Ovary (tissue), 3 donors: ENCODE measurements at regions not wholly inside any gene's neighbourhood (a gene's known extent, or its start where the extent isn't known, plus 50 kb on each side); places are given as distances from the start of the nearest gene placed in this dataset.

Source experiments
- EP300 ChIP-seq: sonication (generic); formaldehyde crosslinking; IDR thresholded peaks from one replicate; pipeline ENCODE4 v1.6.1; 2017; ENCODE audit warnings: antibody characterized with exemption
- POLR2A ChIP-seq: fragments of 450-650 bp; IDR thresholded peaks from one replicate; pipeline ENCODE4 v1.6.1; 2017; ENCODE audit warnings: antibody characterized with exemption, mild to moderate bottlenecking, moderate library complexity
- TF ChIP-seq, protein P1 (sequence below), 3 donors: fragments of 450-650 bp in 2 of 3; fragments of 200-600 bp in 1 of 3; IDR thresholded peaks; one replicate each; pipeline versions ENCODE4 v1.5.1 to v1.8.0; 2016 to 2022; ENCODE audit warnings: antibody characterized with exemption in 3 of 3, mild to moderate bottlenecking in 1 of 3
- donor health status: DM: no; HTN: no; CAD: no.

DNA sequence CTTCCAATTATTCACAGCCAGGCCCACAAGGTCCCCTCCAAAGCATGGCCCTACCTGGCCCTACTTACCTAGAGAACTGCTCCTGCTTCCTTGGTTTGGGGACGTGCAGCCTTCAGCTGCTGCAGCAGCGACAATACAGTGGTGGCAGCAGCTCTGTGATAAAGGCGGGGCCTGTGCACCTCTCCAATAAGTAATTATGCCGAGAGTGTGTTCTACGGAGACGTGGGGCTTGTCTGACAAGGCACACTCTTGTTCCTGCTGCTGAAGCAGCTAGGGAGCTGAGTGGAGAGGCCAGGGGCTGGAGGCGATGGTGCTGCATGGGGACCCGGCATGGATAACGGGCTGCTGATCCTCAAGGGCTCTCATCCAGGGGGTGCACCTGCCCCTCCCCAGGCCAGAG, 98.0 kb upstream of the THY1 start:
- TF ChIP-seq POLR2A: no peak
- TF ChIP-seq, protein P1, sequence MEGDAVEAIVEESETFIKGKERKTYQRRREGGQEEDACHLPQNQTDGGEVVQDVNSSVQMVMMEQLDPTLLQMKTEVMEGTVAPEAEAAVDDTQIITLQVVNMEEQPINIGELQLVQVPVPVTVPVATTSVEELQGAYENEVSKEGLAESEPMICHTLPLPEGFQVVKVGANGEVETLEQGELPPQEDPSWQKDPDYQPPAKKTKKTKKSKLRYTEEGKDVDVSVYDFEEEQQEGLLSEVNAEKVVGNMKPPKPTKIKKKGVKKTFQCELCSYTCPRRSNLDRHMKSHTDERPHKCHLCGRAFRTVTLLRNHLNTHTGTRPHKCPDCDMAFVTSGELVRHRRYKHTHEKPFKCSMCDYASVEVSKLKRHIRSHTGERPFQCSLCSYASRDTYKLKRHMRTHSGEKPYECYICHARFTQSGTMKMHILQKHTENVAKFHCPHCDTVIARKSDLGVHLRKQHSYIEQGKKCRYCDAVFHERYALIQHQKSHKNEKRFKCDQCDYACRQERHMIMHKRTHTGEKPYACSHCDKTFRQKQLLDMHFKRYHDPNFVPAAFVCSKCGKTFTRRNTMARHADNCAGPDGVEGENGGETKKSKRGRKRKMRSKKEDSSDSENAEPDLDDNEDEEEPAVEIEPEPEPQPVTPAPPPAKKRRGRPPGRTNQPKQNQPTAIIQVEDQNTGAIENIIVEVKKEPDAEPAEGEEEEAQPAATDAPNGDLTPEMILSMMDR (IDR thresholded peaks at IDR 0.05): no peak
- no peak for TF ChIP-seq EP300
